PFSK-1 (cell line): ENCODE measurements at regions not wholly inside any gene's neighbourhood (a gene's known extent, or its start where the extent isn't known, plus 50 kb on each side); places are given as distances from the start of the nearest gene placed in this dataset.

Source experiments
- FOXP2 ChIP-seq: optimal IDR thresholded peaks from 2 replicates; pipeline ENCODE3; 2011; ENCODE audit warnings: borderline replicate concordance, control low read depth, inconsistent platforms; ENCODE audit not compliant: insufficient read depth; ENCODE audit errors: extremely low read length, extremely low read depth
- POLR2AphosphoS5 ChIP-seq: IDR thresholded peaks from 2 replicates; pipeline ENCODE4 v1.6.1; 2012; ENCODE audit warnings: low read depth, mild to moderate bottlenecking, control low read depth, low read length, moderate library complexity
- SIN3A ChIP-seq: IDR thresholded peaks from 2 replicates; pipeline ENCODE4 v1.6.1; 2012; ENCODE audit warnings: mild to moderate bottlenecking, low read length, moderate library complexity, borderline replicate concordance; ENCODE audit not compliant: insufficient read depth
- TAF1 ChIP-seq: IDR thresholded peaks from 2 replicates; pipeline ENCODE4 v1.6.1; 2012; ENCODE audit warnings: low read length, control low read depth, borderline replicate concordance; ENCODE audit not compliant: insufficient read depth
- TF ChIP-seq, protein P1 (sequence below), 2 experiments: IDR thresholded peaks; 2 replicates each; pipeline versions ENCODE4 v1.6.1 to v1.8.0; 2011 to 2012; ENCODE audit warnings: low read depth in 2 of 2, low read length in 2 of 2, control low read depth in 1 of 2, inconsistent platforms in 1 of 2, mild to moderate bottlenecking in 1 of 2, moderate library complexity in 1 of 2; ENCODE audit not compliant: insufficient read depth in 1 of 2

DNA sequence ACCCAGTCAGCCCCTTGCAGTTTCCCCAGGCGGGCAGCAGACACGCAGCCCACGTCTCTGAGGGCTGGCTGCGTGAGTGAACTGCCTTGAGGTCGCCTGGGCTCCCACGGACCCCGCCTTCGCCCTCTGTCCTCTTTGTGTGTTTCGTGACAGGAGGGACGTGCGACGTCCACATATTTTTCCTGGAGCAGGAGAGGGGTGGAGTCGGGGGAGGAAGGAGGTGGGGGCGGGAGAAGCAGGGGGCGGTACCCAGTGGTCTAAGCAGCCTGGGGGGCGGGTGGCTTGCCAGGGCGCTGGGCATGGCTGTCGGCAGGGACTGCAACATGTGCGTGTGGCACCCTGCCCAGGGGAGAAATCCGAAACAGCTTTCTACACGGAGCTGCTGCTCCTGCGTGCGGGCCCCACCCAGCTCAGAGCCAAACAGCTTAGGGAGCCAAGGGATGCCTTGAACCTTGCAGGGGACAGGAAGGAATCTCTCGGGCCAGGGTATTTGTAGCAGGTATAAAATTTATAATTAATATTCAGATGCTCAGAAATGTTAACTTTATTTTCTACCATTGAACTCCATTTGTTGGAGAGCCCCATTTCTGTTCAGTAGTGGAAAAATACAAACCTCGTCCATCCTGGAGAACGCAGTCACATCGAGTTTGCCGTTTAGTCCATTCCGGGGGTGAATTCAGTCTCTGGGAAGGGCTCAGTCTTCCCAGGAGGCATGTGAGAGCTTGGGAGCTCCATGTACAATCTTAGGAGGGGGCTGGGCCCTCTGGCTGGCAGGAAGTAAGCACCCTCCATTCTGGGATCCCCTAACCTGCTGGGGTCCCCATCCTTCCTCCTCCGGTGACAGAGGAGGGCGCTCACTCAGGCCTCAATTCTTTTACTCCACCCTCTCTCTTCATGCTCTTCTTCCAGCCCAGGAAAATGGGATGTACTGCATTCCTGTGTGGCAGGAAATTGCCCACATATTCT is 79.1 kb upstream of the MEF2A start:
- TF ChIP-seq FOXP2, result no peak
- no peak for TF ChIP-seq TAF1
- TF ChIP-seq SIN3A, result no peak
- no peak for TF ChIP-seq POLR2AphosphoS5
- TF ChIP-seq, protein P1, sequence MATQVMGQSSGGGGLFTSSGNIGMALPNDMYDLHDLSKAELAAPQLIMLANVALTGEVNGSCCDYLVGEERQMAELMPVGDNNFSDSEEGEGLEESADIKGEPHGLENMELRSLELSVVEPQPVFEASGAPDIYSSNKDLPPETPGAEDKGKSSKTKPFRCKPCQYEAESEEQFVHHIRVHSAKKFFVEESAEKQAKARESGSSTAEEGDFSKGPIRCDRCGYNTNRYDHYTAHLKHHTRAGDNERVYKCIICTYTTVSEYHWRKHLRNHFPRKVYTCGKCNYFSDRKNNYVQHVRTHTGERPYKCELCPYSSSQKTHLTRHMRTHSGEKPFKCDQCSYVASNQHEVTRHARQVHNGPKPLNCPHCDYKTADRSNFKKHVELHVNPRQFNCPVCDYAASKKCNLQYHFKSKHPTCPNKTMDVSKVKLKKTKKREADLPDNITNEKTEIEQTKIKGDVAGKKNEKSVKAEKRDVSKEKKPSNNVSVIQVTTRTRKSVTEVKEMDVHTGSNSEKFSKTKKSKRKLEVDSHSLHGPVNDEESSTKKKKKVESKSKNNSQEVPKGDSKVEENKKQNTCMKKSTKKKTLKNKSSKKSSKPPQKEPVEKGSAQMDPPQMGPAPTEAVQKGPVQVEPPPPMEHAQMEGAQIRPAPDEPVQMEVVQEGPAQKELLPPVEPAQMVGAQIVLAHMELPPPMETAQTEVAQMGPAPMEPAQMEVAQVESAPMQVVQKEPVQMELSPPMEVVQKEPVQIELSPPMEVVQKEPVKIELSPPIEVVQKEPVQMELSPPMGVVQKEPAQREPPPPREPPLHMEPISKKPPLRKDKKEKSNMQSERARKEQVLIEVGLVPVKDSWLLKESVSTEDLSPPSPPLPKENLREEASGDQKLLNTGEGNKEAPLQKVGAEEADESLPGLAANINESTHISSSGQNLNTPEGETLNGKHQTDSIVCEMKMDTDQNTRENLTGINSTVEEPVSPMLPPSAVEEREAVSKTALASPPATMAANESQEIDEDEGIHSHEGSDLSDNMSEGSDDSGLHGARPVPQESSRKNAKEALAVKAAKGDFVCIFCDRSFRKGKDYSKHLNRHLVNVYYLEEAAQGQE (IDR thresholded peaks at IDR 0.05; ENCODE audit: insufficient read depth in 1 of 2, low read depth in 2 of 2, low read length in 2 of 2), result no peak; a peak in 1 of 4 replicates

DNA sequence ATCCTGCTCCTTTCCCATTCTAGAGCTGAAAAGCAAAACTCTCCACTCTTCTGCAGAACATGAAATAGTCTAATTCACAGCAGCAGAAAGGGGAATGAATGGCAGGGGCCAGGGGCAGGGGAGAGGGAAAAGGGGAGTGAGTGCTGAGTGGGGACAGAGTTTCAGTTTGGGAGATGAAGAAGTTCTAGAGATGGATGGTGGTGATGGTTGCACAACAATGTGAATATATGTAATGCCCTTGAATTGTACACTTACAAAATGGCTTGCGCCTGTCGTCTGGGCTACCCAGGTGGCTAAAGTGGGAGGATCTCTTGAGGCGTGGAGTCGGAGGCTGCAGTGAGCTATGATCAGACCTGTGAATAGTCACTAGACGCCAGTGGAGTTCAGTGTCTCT is 78.5 kb upstream of the MEF2A start:
- TF ChIP-seq SIN3A (no peak), TAF1 (no peak), POLR2AphosphoS5 (no peak), FOXP2 (no peak)
- TF ChIP-seq, protein P1 (IDR thresholded peaks at IDR 0.05; ENCODE audit: insufficient read depth in 1 of 2, low read depth in 2 of 2, low read length in 2 of 2), result no peak

DNA sequence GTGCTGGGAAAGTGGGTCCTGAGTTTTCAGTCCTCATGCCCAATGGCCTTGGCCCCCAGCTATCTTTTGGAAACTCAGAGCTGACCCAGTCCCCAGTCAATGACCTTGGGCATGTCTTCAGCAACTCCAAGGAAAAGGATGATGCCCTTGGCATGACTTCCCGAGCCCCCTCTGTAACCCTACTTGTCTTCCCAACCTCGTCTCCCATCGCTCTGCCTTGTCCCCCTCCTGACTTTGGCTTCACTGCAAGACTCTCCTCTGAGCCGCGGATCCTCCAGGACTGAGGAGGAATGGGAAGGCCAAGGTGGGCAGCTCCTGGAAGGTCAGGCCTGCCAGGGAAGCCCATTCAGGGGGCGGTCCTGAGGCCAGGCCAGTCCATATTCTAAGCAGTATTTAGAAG is 73.5 kb upstream of the MEF2A start:
- no peak for TF ChIP-seq POLR2AphosphoS5
- no peak for TF ChIP-seq TAF1
- TF ChIP-seq FOXP2, result no peak
- TF ChIP-seq SIN3A, result no peak
- TF ChIP-seq, protein P1 (IDR thresholded peaks at IDR 0.05; ENCODE audit: insufficient read depth in 1 of 2, low read depth in 2 of 2, low read length in 2 of 2), result no peak

DNA sequence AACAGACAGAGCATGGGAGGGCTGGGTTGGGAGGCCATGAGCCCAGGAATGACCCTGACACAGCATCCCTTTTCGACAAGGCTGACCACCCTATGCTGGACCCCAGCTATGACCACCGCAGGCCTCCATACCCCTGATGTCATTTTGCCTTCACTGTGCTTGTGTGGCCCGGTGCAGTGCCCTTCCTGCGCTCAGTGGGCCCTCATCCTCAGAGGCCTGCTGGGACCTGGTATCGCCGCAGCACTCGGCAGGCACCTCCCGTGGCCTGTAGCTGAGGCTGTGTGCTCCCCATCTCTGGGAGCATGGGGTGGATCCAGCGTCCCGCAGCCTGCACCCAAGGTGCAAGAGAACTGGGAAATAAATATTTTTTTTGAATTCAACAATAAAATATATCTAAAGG is 73.1 kb upstream of the MEF2A start:
- TF ChIP-seq FOXP2, result no peak
- TF ChIP-seq TAF1, result no peak
- no peak for TF ChIP-seq SIN3A
- no peak for TF ChIP-seq POLR2AphosphoS5
- TF ChIP-seq, protein P1 (IDR thresholded peaks at IDR 0.05; ENCODE audit: insufficient read depth in 1 of 2, low read depth in 2 of 2, low read length in 2 of 2), result no peak
